Left kidney (tissue), 1 donor: ENCODE measurements at regions not wholly inside any gene's neighbourhood (a gene's known extent, or its start where the extent isn't known, plus 50 kb on each side); places are given as distances from the start of the nearest gene placed in this dataset.

ENCODE experiments used
- DNase-seq: peaks from one replicate; pipeline ENCODE4 v3.0.0-alpha.2; 2013

DNA sequence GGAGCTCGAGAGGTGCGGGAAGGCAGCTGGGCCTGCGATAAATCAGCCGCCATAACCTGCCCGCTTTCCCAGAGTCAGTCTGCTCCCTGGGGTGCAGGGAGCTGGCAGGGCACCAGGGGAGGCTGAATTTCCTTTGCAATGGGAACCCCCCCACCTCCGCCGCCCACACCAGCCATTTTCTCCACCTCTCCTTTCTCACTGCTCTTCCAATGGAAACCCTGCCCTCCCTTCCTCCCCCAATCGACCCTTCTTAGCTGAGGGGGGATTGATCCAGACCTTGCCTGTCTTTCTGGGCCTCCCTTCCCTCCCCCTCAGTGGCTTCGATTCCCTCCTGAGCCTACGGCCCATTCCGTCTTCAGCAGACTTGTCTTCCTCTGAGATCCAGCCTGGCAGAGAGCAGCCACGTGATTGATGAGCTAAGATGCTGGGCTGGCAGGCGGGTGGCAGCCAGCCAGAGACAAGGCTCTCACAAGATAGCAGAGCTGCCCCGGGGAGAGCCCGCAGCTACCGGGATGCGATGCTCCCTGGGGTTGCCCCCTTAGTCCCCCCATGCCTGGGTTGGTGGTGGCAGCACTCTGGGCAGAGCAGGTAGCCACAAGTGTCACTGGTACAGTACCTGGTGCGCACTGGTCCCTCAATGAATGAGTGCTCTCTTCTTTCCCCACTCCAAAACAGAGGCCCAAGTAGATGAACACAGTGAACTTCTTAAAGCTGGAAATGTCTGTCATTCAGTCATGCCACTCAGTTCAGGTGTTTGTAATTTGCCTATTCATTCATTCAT is 53.7 kb upstream of the FABP6 start:
- DNase-seq = peak; percentile 37

DNA sequence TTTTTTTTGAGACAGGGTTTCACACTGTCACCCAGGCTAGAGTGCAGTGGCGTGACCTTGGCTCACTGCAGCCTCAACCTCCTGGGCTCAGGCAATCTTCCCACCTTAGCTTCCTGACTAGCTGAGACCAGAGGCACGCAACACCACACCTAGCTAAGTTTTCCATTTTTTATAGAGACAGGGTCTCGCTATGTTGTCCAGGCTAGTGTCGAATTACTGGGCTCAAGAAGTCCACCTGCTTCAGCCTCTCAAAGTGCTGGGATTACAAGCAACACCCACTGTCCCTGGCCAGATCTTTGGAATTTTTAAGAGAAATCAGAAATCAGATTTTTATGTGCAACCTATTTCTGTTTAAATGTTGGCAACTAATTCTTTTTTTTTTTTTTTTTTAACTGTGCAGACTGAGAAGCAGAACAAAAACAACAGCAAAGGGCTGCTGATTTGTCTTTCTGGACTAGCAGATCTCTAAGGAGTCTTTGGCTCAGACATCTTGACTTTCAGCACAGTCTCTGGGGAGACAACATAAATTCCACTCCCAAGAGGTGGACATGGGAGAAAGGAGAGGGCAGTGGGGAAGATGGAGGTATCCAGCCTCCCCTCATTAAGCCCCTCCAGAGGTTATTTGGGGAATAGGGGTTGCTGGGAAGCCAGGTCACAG is 54.4 kb upstream of the FABP6 start:
- no peak for DNase-seq

- DNase-seq = no peak
Observed at GRCh38 chr5:160174290-160174689, 55.0 kb upstream of the FABP6 start.

GRCh38 chr5:160171666-160172065 is 52.4 kb upstream of the PWWP2A start:
- no peak for DNase-seq

- no peak for DNase-seq
Observed at GRCh38 chr5:160169326-160169725, 50.1 kb upstream of the PWWP2A start.
